ES-I3 (cell line): ENCODE measurements at regions not wholly inside any gene's neighbourhood (a gene's known extent, or its start where the extent isn't known, plus 50 kb on each side); places are given as distances from the start of the nearest gene placed in this dataset.

ENCODE experiments used
- H3K36me3 ChIP-seq: 2 replicates; pipeline ENCODE4 v1.6.1; 2013; ENCODE audit warnings: mild to moderate bottlenecking, low read length, control low read depth, moderate library complexity; ENCODE audit not compliant: insufficient read depth
- H3K4me1 ChIP-seq: 2 replicates; pipeline ENCODE4 v1.6.1; 2013; ENCODE audit warnings: mild to moderate bottlenecking, control low read depth, low read length; ENCODE audit not compliant: insufficient read depth
- H3K9ac ChIP-seq: 2 replicates; pipeline ENCODE4 v1.6.1; 2013; ENCODE audit warnings: low read depth, mild to moderate bottlenecking, low read length, moderate library complexity
- H3K9me3 ChIP-seq: 2 replicates; pipeline ENCODE4 v1.6.1; 2013; ENCODE audit warnings: mild to moderate bottlenecking, low read length, moderate library complexity; ENCODE audit not compliant: control insufficient read depth, insufficient read depth

DNA sequence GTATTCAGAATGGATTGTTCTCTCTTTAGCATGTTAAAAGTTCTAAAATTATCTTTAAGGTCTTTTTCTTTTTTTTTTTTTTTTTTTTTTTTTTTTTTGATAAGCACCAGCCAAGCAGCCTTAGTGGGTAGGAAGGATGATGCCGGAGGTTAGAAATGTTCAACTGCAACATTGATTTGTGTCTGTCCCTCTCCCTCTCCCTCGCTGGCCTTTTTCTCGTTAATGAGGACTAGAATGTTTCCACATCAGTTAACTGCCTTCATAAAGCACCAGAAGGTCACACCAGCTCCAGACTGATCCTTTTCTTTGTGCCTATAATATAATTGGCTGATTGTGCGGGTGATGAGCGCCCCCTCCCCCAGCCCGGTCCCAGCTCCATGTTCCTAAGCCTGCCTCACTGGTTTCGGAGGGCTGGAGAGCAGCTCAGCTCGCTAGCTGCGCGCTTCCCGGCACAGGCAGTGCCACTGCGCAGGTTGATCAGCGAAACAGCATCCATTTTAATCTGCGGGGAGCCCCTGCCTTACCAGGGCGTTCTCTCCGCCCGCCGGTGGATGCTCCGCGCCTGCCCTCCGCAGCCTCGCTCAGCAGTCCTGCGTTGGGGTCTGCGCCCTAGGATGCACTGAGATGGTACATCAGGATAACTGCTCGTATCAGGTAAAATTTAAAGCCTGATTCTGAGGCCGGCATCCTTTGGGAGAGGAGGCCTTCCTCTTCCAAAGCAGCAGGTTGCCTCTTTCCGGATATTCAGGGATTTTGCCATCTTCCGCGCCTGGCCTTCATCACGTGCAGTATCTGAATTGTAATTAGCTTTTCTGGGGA is 148.9 kb upstream of the IL12A start, which contains the start of gene SCHIP1:
SCHIP1 (plus strand) TSS at position 301 of the 819 bp plus-strand sequence.
- H3K4me1 ChIP-seq = peaks cover 14% of the 10 kb centered on the region
- H3K36me3 ChIP-seq = no peaks in the 10 kb centered on the region
- no peaks in the 10 kb centered on the region for H3K9me3 ChIP-seq
- H3K9ac ChIP-seq = peak within 1 kb of the TSS; percentile 71

DNA sequence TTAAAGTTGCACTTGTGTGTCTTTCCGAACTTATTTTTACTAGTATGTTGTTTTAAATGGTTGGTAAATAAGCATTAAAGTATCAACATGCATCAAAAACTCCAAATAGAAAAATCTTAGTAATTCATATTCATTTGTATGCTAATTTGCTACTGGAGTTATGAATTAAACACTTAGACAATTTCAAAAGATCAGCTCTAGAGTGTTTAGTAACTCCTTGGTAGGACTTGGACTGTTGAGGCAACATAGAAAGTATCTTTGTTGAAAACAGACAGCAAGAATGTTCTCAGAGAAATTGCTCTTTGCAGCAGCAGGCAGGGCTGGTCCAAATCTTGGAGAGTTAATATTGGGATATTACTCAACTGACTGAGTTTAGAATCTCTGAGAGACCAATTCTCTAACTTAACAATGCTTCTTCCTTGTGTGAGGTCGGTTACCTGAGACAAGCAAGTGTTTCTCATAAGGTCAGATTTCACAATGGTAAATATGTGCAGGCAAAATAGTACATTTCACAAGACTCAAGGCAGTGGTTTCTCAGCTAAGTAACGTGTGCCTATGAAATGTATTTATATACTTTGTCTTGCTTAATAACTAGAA is 147.8 kb upstream of the IL12A start:
- Histone ChIP-seq H3K36me3 (no peaks in the 10 kb centered on the region), H3K9me3 (no peaks in the 10 kb centered on the region), H3K4me1 (peaks cover 14% of the 10 kb centered on the region), H3K9ac (peak overlapping the region; percentile 71; the same call in 1 of the 2 replicates)

DNA sequence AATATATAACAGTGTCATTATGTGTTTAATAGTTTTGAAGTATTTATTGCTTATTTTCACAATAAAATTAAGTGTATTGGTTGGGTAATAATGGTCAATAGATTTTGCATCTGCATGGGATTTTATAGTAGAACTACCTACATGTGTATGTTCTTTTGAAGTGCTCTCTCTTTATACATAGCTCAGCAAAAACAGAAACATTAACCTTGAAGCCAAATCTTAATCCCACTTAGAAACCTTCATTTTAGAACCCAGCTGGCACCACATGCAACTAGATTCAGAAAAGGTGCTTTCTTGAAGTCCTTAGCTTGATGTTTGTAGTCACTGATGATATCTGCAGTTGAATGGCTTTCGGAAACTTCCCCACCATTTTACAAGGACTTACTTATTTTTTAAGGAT is 146.9 kb upstream of the IL12A start:
- Histone ChIP-seq H3K36me3 (no peaks in the 10 kb centered on the region), H3K4me1 (peaks cover 14% of the 10 kb centered on the region)

DNA sequence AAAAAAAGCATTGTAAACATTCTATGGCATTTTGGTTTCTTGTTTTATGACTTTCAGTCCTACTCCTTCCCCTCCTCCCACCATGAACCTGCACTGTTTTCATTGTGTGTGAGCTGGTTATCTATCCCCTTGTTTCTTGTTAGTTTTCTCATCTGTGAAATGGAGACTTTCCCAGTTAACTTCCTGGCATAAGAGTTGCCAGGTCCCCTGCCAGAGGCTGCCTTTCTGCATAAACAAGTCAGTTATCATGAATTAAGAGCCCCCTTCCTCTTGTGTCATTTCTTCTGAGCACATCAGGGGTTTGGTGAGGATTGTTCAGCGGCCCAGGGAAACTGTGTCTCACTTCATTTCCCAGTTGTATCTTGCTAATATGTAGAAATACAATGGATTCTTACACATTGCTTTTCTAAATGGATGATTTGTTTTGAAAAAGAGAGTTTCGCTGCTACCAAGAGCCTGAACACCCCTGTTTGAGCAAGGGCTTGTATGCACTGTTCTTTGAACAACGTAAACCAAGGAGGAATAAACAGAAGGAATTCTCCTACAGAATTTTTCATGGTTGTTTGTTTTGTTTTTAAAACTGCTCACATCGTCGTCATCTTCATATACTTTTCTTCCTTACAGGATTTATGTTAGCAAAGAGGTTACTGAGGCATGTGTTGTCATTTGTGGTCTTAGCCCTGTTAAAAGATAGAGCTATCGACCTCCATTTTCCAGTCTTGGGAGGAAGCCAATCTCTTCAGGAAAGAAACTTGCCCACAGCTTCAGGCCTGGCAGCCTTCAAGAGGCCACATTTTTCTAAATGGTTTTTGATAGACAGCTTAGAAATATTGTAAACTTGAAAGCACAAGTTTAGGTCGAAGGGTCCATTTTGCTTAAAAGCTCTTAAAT is 144.6 kb upstream of the IL12A start:
- H3K36me3 ChIP-seq = no peaks in the 10 kb centered on the region
- H3K9me3 ChIP-seq = peaks cover 4% of the 10 kb centered on the region; the same call in 1 of the 2 replicates
- H3K4me1 ChIP-seq = peaks cover 14% of the 10 kb centered on the region
- H3K9ac ChIP-seq = no peak overlapping the region

More for the DNA sequence above, 146.9 kb upstream of the IL12A start:
- H3K9ac ChIP-seq = no peak overlapping the region
- no peaks in the 10 kb centered on the region for H3K9me3 ChIP-seq

DNA sequence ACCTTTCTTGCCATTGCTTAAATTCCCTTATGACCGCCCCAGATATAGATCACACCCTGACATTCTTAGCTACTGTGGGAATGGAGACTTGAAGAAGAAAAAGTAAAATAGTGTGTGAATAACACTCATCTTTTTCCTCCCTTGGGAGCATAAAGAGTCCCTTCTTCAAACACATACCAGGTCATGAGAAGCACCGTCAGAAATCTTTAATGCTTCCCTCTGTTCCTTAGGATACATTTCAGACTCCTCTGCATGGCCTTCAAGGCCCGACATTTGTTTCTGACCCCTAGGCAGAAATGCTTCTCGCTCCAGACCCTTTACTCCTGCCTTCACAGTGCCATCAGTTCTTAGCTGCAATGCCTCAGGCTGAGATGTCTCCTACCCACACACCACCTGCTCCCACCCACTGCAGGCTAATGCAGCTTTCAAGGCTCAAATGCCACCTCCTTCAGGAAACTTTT is 143.8 kb upstream of the IL12A start:
- H3K4me1 ChIP-seq = peaks cover 14% of the 10 kb centered on the region
- H3K9me3 ChIP-seq = peaks cover 5% of the 10 kb centered on the region; the same call in 1 of the 2 replicates
- no peak overlapping the region for H3K9ac ChIP-seq
- H3K36me3 ChIP-seq = no peaks in the 10 kb centered on the region

DNA sequence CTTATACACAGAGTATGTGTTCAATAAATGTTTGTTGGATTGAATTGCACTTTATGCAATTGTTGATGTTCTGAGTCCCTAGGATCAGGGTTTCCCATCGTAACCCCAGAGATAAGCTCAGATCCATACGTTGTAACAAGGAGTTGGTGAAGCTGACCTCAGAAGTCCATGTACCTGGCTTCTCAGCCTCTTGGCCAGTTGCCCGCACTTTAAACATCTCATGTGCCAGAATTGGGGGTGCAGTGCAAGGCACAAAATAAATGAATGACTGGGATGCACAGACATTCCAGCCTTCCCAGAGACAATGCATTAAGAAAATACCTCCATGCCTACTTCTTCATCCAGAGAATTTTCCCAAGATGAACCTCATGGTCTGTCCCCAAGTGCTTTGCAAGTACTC is 142.9 kb upstream of the IL12A start:
- no peaks in the 10 kb centered on the region for H3K36me3 ChIP-seq
- H3K9me3 ChIP-seq = peaks cover 8% of the 10 kb centered on the region; the same call in 1 of the 2 replicates
- H3K9ac ChIP-seq = no peak overlapping the region
- peaks cover 13% of the 10 kb centered on the region for H3K4me1 ChIP-seq

DNA sequence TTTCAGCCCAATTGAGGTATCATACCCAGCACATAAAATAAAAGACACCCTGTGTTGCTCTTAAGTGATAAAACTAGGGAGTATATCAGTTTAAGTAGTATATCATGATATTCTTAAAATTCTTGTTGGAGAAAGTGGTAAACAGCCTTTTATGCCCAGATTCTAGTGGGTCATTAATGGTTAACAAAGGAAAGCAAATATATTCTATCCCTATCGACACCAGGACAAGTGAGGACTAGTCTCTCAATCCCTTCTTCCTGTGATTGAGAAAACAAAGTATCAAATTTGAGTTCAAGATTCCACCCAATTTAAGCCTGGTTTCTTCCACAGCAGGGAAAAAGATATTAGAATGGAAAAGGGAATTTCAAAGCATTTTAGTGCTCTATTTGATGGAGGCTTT is 142.4 kb upstream of the IL12A start:
- no peak overlapping the region for H3K9ac ChIP-seq
- no peaks in the 10 kb centered on the region for H3K36me3 ChIP-seq
- H3K9me3 ChIP-seq = peaks cover 8% of the 10 kb centered on the region; the same call in 1 of the 2 replicates
- H3K4me1 ChIP-seq = peaks cover 11% of the 10 kb centered on the region

DNA sequence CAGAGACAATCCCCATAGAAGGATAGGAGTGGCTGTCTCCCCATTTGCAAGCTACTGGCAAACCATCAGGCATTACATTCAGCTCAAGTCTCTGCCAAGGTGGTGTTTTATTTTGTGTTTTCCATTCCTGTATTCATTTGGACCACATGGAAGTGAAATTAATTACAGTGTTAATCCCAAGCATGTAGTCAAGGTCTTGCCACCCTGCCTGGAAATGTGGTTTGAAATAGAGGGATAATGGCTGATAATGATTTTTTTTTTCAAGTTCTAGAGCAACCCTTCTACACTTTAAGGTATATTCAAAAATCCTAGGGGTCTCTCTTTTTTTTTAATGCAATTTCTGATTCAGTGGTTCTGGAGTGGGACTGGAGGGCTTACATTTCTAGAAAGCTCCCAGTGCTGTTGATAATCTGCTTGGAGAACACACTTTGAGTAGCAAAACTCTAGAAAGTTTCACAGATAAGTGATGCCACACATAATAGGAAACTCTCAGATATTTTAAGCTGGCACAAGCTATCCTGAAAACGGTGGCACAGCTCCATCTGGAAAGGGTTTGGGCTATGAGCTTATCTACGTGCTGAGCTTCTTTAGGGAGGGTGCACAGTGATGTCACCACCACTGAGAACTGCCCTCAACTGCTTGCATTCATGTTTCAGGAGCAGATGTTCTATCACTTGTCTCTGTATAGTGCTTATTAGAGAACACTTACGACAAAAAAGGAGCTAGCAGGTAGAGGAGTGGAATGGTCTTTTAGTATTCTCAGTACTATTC is 140.1 kb upstream of the IL12A start:
- no peaks in the 10 kb centered on the region for H3K36me3 ChIP-seq
- peaks cover 34% of the 10 kb centered on the region for H3K4me1 ChIP-seq
- peaks cover 8% of the 10 kb centered on the region; the same call in 1 of the 2 replicates for H3K9me3 ChIP-seq
- H3K9ac ChIP-seq = no peak overlapping the region

DNA sequence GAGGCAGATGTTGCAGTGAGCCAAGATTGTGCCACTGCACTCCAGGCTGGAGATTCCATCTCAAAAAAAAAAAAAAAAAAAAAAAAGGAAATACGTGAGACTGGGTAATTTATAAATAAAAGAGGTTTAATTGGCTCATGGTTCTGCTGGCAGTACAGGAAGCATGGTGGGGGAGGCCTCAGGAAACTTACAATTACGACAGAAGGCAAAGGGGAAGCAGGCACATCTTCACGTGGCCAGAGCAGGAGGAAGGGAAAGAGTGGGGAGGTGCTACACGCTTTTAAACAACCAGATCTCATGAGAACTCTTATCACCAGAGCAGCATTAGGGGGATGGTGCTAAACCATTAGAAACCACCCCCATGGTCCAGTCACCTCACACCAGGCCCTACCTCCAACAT is 138.2 kb upstream of the IL12A start:
- Histone ChIP-seq H3K9ac (no peak overlapping the region), H3K9me3 (peaks cover 8% of the 10 kb centered on the region; the same call in 1 of the 2 replicates)

DNA sequence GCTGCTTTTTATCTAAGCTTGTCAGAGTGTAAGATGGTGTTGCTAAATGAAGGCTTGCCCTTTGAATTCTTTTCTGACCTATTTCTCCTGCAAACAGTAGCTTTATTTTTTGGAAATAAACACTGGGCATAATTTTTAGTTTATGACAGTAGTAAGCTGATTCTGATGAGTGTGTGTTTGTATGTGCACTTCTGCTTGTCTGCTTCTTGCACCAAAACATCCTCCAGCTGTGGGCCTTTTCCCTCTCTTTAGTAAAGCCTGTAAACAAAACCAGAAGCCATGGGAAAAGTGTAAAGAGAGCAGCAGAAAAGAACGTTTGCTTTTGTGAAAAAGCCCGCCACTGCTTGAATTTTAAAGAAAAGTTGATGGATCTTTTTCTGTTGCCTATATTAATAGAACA is 136.4 kb upstream of the IL12A start:
- no peaks in the 10 kb centered on the region for H3K36me3 ChIP-seq
- peaks cover 8% of the 10 kb centered on the region; the same call in 1 of the 2 replicates for H3K9me3 ChIP-seq
- H3K4me1 ChIP-seq = peaks cover 44% of the 10 kb centered on the region
- peak overlapping the region; percentile 31 for H3K9ac ChIP-seq

More for the DNA sequence above, 138.2 kb upstream of the IL12A start:
- no peaks in the 10 kb centered on the region for H3K36me3 ChIP-seq
- H3K4me1 ChIP-seq = peaks cover 35% of the 10 kb centered on the region

DNA sequence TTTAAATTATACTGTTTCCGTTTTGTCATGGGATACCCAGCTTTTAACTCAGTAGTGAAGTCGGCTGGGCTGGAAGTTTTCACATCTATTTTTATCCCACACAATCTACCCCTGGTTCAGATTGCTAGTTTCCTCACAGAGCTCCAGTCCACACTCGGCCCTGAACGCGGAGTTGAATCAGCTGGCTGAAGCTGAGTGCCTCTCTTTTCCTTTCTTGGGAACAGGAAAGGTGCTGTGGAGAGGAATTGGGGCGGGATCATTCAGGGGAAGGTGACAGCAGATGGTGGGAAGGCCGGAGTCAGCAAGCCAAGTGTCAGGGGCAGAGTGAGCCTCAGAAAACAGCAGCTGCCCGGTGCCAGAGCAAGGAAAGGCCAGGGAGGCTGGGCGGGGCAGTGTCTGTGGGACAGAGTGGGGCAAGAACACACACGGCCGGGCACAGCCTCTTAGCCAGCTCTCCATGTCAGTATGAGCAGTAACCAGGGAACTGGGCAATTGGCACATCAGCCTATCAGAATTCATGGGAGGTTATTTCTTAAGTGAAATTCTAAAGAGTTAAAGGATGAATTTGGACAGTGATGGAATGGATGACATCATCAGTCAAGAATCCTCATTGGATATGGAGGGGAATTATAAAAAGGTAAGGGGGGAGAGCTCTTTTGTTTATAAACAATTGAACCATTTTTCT is 135.7 kb upstream of the IL12A start:
- Histone ChIP-seq H3K9me3 (peaks cover 7% of the 10 kb centered on the region; the same call in 1 of the 2 replicates), H3K36me3 (no peaks in the 10 kb centered on the region), H3K9ac (peak overlapping the region; percentile 31), H3K4me1 (peaks cover 44% of the 10 kb centered on the region)

DNA sequence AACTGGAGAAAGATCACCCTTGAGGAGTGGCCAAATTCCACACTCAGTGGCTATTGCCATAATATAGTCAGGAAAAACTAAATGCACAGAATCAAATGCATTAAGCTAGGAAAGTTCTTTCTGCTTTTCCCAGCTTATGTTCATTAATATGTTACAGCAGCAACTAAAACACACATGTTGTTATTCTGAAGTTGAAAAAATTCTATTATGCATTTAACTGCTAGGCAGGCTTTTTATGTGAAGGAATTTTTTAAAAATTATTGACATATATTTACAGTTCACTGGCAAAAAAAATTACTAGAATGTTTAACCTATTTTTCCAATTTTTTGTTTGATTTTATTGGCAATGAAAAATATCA is 135.2 kb upstream of the IL12A start:
- H3K4me1 ChIP-seq = peaks cover 44% of the 10 kb centered on the region
- H3K36me3 ChIP-seq = no peaks in the 10 kb centered on the region
- peak overlapping the region; percentile 31; the same call in 1 of the 2 replicates for H3K9ac ChIP-seq
- peaks cover 4% of the 10 kb centered on the region; the same call in 1 of the 2 replicates for H3K9me3 ChIP-seq

DNA sequence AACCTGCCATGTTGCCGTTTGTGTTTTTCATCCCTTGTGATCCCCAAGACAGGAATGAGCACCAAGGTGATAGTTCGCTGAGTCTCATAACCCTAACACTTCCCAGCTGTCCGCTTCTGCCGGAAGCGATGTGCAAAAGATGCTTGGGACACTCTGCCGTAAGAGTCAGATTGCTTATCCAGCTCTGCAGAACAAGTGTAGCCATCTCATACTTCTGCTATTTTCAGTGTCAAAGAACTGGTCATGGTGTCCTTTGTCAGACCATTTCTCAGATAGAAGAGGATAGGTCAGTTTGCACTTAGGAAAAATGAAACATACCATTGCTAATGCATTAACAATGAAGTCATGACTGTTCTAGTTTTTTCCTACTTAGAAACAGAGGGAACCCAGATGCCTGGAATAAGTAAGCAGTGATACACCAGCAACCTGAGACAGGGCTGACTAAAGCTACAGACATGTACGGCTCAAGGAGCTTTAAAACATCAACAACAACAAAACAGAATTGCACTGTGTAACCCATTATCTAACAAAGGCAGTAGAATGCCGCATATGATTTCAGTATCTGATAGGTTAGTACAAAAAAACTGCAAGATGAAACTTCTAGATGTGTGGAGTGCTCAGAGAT is 134.0 kb upstream of the IL12A start:
- peaks cover 4% of the 10 kb centered on the region; the same call in 1 of the 2 replicates for H3K9me3 ChIP-seq
- H3K4me1 ChIP-seq = peaks cover 46% of the 10 kb centered on the region
- no peak overlapping the region for H3K9ac ChIP-seq
- no peaks in the 10 kb centered on the region for H3K36me3 ChIP-seq
